ENCODE measurements at regions not wholly inside any gene's neighbourhood (a gene's known extent, or its start where the extent isn't known, plus 50 kb on each side); places are given as distances from the start of the nearest gene placed in this dataset.

- no peak for TF ChIP-seq ZNF592 (IDR thresholded peaks at IDR 0.05)
- TF ChIP-seq IRF5 (IDR thresholded peaks at IDR 0.05; ENCODE audit: borderline replicate concordance), result no peak
- no peak for TF ChIP-seq CREM (IDR thresholded peaks at IDR 0.05; ENCODE audit: low read depth)
- TF ChIP-seq BRCA1 (IDR thresholded peaks at IDR 0.05; ENCODE audit: low read depth, low read length), result no peak
- no peak for TF ChIP-seq NKRF (conservative IDR thresholded peaks at IDR 0.05)
Observed at GRCh38 chr2:17149945-17150344, 368.3 kb downstream of the RAD51AP2 start (continued).
